HG02588 (cell line): ENCODE measurements at regions not wholly inside any gene's neighbourhood (a gene's known extent, or its start where the extent isn't known, plus 50 kb on each side); places are given as distances from the start of the nearest gene placed in this dataset.
"Not testable (repeated sequence)": the region's sequence is repeated elsewhere in the genome, so short reads cannot be mapped to it uniquely, and the experiment has no call there.

Experiments used
- ATAC-seq: cut with Tn5 transposase; IDR thresholded peaks from one replicate; pipeline ENCODE4 v1.9.1; 2021; ENCODE audit warnings: mild to moderate bottlenecking, moderate library complexity; ENCODE audit not compliant: unreplicated experiment

GRCh38 chr6:121634586-121634985 lies 199.1 kb downstream of the GJA1 start:
- ATAC-seq, result not testable (repeated sequence)

- no peak for ATAC-seq
These were observed 199.9 kb downstream of the GJA1 start for GRCh38 chr6:121635355-121635754.

GRCh38 chr6:121636217-121636616 lies 200.8 kb downstream of the GJA1 start:
- not testable (repeated sequence) for ATAC-seq

- no peak for ATAC-seq
These were observed 203.6 kb downstream of the GJA1 start for GRCh38 chr6:121639021-121639420.

- no peak for ATAC-seq
These were observed 205.7 kb downstream of the GJA1 start for GRCh38 chr6:121641158-121641557.

- ATAC-seq, result no peak
These were observed 209.8 kb downstream of the GJA1 start for GRCh38 chr6:121645100-121645745.

- ATAC-seq, result no peak
These were observed 212.5 kb downstream of the GJA1 start for GRCh38 chr6:121647905-121648304.

GRCh38 chr6:121649951-121650350 lies 214.5 kb downstream of the GJA1 start:
- no peak for ATAC-seq

GRCh38 chr6:121651420-121651819 lies 216.0 kb downstream of the GJA1 start:
- ATAC-seq, result no peak

GRCh38 chr6:121652223-121652622 lies 216.8 kb downstream of the GJA1 start:
- no peak for ATAC-seq

- no peak for ATAC-seq
These were observed 217.5 kb downstream of the GJA1 start for GRCh38 chr6:121652726-121653623.

- no peak for ATAC-seq
These were observed 218.2 kb downstream of the GJA1 start for GRCh38 chr6:121653624-121654008.

- ATAC-seq, result no peak
These were observed 222.5 kb downstream of the GJA1 start for GRCh38 chr6:121657972-121658371.

- ATAC-seq, result no peak
These were observed 224.8 kb downstream of the GJA1 start for GRCh38 chr6:121660277-121660676.

GRCh38 chr6:121663292-121663810 lies 227.9 kb downstream of the GJA1 start:
- ATAC-seq, result no peak

GRCh38 chr6:121664158-121664557 lies 228.7 kb downstream of the GJA1 start:
- no peak for ATAC-seq

- ATAC-seq, result no peak
These were observed 231.4 kb downstream of the GJA1 start for GRCh38 chr6:121666814-121667213.

- ATAC-seq, result no peak
These were observed 232.8 kb downstream of the GJA1 start for GRCh38 chr6:121668259-121668658.

- no peak for ATAC-seq
These were observed 235.1 kb downstream of the GJA1 start for GRCh38 chr6:121670511-121670910.

GRCh38 chr6:121677571-121677970 lies 242.1 kb downstream of the GJA1 start:
- ATAC-seq, result no peak

- no peak for ATAC-seq
These were observed 242.8 kb downstream of the GJA1 start for GRCh38 chr6:121678245-121678644.

GRCh38 chr6:121680058-121680457 lies 244.6 kb downstream of the GJA1 start:
- no peak for ATAC-seq
